ENCODE measurements at regions not wholly inside any gene's neighbourhood (a gene's known extent, or its start where the extent isn't known, plus 50 kb on each side); places are given as distances from the start of the nearest gene placed in this dataset.

GRCh38 chr1:30312226-30312625, 411.2 kb downstream of the MATN1 start:
- Histone ChIP-seq H4K20me1 (ENCODE audit: control insufficient read depth, insufficient read depth) (no peaks in the 10 kb centered on the region; the same call in 1 of the 2 replicates), H3K9ac (ENCODE audit: control insufficient read depth, insufficient read depth, low read length) (no peak overlapping the region), H3K27ac (ENCODE audit: control insufficient read depth, insufficient read depth) (no peak overlapping the region), H3K4me3 (no peak overlapping the region), H2AFZ (ENCODE audit: control insufficient read depth, low read depth, low read length) (no peak overlapping the region), H3K4me1 (ENCODE audit: control insufficient read depth, insufficient read depth, low read length) (no peaks in the 10 kb centered on the region), H3K9me3 (replicated peaks; ENCODE audit: control insufficient read depth, insufficient read depth, low read length) (no peaks in the 10 kb centered on the region; the same call in 2 of the 3 replicates), H3K36me3 (ENCODE audit: control insufficient read depth in 2 of 2, insufficient read depth in 2 of 2, low read length in 1 of 2) (no peaks in the 10 kb centered on the region), H3K79me2 (ENCODE audit: control insufficient read depth, insufficient read depth, low read length) (no peaks in the 10 kb centered on the region), H3K4me2 (ENCODE audit: control insufficient read depth, insufficient read depth) (no peak overlapping the region), H3K27me3 (replicated peaks in 1 of 2; ENCODE audit: control insufficient read depth in 2 of 2, insufficient read depth in 2 of 2, low read length in 1 of 2) (no peaks in the 10 kb centered on the region; a peak in 2 of 4 replicates)
- ChIA-PET POLR2A (no interaction called here), CTCF (interaction anchor here (0.6 kb wide), 1 partner anchor 23 kb away, joined by 3 read pairs; no protein-coding TSS in a partner anchor), RAD21 (ENCODE audit: unreplicated experiment) (no interaction called here), SMC1A (ENCODE audit: uncharacterized antibody, unreplicated experiment) (no interaction called here)
- intact Hi-C loops (cut with micrococcal nuclease; ENCODE audit: unreplicated experiment), result no loop called here
- ATAC-seq, result no peak
- WGBS (ENCODE audit: insufficient coverage, insufficient replicate concordance, low lambda C conversion rate, missing lambda C conversion rate), result 0% methylated on average over 7 of the region's 7 CpGs
- no peak for TF ChIP-seq SMC3 (IDR thresholded peaks at IDR 0.05; ENCODE audit: borderline replicate concordance, low read length)
- no peak for TF ChIP-seq NR2C2 (IDR thresholded peaks at IDR 0.05; ENCODE audit: borderline replicate concordance, control insufficient read depth, insufficient read length, low read depth)
- no peak for TF ChIP-seq REST (IDR thresholded peaks at IDR 0.05; ENCODE audit: low read depth, low read length)
- TF ChIP-seq NKRF (conservative IDR thresholded peaks at IDR 0.05), result no peak
- no peak for TF ChIP-seq ZNF207 (IDR thresholded peaks at IDR 0.05; ENCODE audit: borderline replicate concordance)
- no peak for TF ChIP-seq ZSCAN29 (IDR thresholded peaks at IDR 0.05)
- TF ChIP-seq RELB (IDR thresholded peaks at IDR 0.05; ENCODE audit: low read depth), result no peak
- TF ChIP-seq SMAD1 (IDR thresholded peaks at IDR 0.05; ENCODE audit: low read depth, partially characterized antibody), result no peak
- no peak for TF ChIP-seq LARP7 (IDR thresholded peaks at IDR 0.05)
- no peak for TF ChIP-seq NRF1 (conservative IDR thresholded peaks at IDR 0.05; ENCODE audit: low read depth, low read length)
- no peak for TF ChIP-seq NFYB (IDR thresholded peaks at IDR 0.05; ENCODE audit: insufficient read depth, low read depth, low read length)
- TF ChIP-seq JUND (IDR thresholded peaks at IDR 0.05; ENCODE audit: low read depth, low read length), result no peak
- TF ChIP-seq TARDBP (IDR thresholded peaks at IDR 0.05; ENCODE audit: borderline replicate concordance), result no peak
- TF ChIP-seq CREB1 (IDR thresholded peaks at IDR 0.05; ENCODE audit: low read depth), result no peak
- no peak for TF ChIP-seq ZNF274 (IDR thresholded peaks at IDR 0.05; ENCODE audit: insufficient read depth, insufficient read length)
- TF ChIP-seq BCLAF1 (IDR thresholded peaks at IDR 0.05), result no peak
- in situ Hi-C loops (cut with MboI), result no loop called here
- no peak for FAIRE-seq
- DNase-seq (ENCODE audit: low read depth, low spot score), result no peak
- no TSS peak for BruUV-seq (replicated peaks)
